K562 (cell line): ENCODE measurements at regions not wholly inside any gene's neighbourhood (a gene's known extent, or its start where the extent isn't known, plus 50 kb on each side); places are given as distances from the start of the nearest gene placed in this dataset.

ENCODE experiments used
- ATAC-seq: fragments of 200-7000 bp; cut with Tn5 transposase; 3 replicates; pipeline ENCODE4 v1.9.1; 2020; ENCODE audit warnings: moderate library complexity
- BruUV-seq: library from RNA; stranded (reverse); fragments of 400-500 nt; replicated peaks from 2 replicates; lab custom pipeline; 2021; lab: Mats Ljungman, UMichigan
- CTCF ChIA-PET: fragments of 300-600 bp; formaldehyde crosslinking; extraction: SDS; loops from one replicate; lab custom pipeline; 2021; ENCODE audit warnings: low intra/inter-chr PET ratio; lab: Yijun Ruan, JAX
- POLR2A ChIA-PET: fragments of 300-600, 350-650 bp; sonication (Branson Sonifier 250); formaldehyde crosslinking; extraction: SDS; loops from one replicate; lab custom pipeline; 2021; ENCODE audit warnings: antibody characterized with exemption, inconsistent platforms; lab: Yijun Ruan, JAX
- DNase-seq, 4 experiments: peaks; one replicate each; pipeline versions ENCODE4 v3.0.0 to v3.0.0-alpha.2; 2011 to 2018; ENCODE audit warnings: low spot score in 3 of 4, mixed read lengths in 3 of 4; ENCODE audit errors: extremely low read depth in 1 of 4
- FAIRE-seq: peaks from 2 replicates; lab custom pipeline; 2011; peaks lifted over from hg19 to GRCh38; lab: Jason Lieb, UNC
- H2AFZ ChIP-seq: 2 replicates; pipeline ENCODE4 v1.6.0; 2011; ENCODE audit warnings: low read depth, low read length, control low read depth, inconsistent platforms
- H3K27ac ChIP-seq: fragments of 200-600 bp; 3 replicates; pipeline ENCODE4 v1.8.0; 2011; ENCODE audit warnings: low read depth, mild to moderate bottlenecking, control low read depth, inconsistent platforms, low read length, moderate library complexity, mixed read lengths; ENCODE audit errors: extremely low read depth
- H3K27me3 ChIP-seq, 2 experiments: fragments of 300-600 bp in 1 of 2; 2 replicates in 1 of 2; 3 replicates in 1 of 2; pipeline versions ENCODE4 v1.6.0 to v1.8.0; 2011; ENCODE audit warnings: inconsistent platforms in 2 of 2, low read length in 2 of 2, mild to moderate bottlenecking in 1 of 2, mixed read lengths in 1 of 2, moderate library complexity in 1 of 2; ENCODE audit not compliant: control insufficient read depth in 2 of 2, insufficient read depth in 2 of 2
- H3K36me3 ChIP-seq: fragments of 300-600 bp; 3 replicates; pipeline ENCODE4 v1.8.0; 2011; ENCODE audit warnings: mild to moderate bottlenecking, low read length, inconsistent platforms; ENCODE audit not compliant: control insufficient read depth, insufficient read depth
- H3K4me1 ChIP-seq, 2 experiments: fragments of 200-600 bp in 1 of 2; replicated peaks in 1 of 2; 2 replicates in 1 of 2; 3 replicates in 1 of 2; pipeline versions ENCODE4 v1.5.1 to v1.8.0; 2011; ENCODE audit warnings: inconsistent platforms in 2 of 2, low read length in 2 of 2, mild to moderate bottlenecking in 1 of 2, mixed read lengths in 1 of 2, moderate library complexity in 1 of 2; ENCODE audit not compliant: control insufficient read depth in 2 of 2, insufficient read depth in 2 of 2
- H3K4me2 ChIP-seq: 2 replicates; pipeline ENCODE4 v1.6.1; 2011; ENCODE audit warnings: low read length, control low read depth, inconsistent platforms, mixed read lengths; ENCODE audit not compliant: insufficient read depth
- H3K4me3 ChIP-seq: fragments of 200-600 bp; sonication (generic), shearing (Covaris generic); 2 replicates; pipeline ENCODE4 v1.5.1; 2016; ENCODE audit warnings: control low read depth, inconsistent platforms
- H3K79me2 ChIP-seq: fragments of 200-600 bp; 3 replicates; pipeline ENCODE4 v1.8.0; 2011; ENCODE audit warnings: low read length, inconsistent platforms; ENCODE audit not compliant: control insufficient read depth, insufficient read depth
- H3K9ac ChIP-seq, 2 experiments: 2 replicates each; pipeline versions ENCODE4 v1.6.0 to v1.6.1; 2011; ENCODE audit warnings: low read depth in 2 of 2, low read length in 2 of 2, control low read depth in 1 of 2, inconsistent platforms in 1 of 2, mild to moderate bottlenecking in 1 of 2, mixed read lengths in 1 of 2; ENCODE audit not compliant: insufficient read depth in 1 of 2
- H3K9me1 ChIP-seq: one replicate; pipeline ENCODE4 v1.6.0; 2011; ENCODE audit warnings: inconsistent platforms, mild to moderate bottlenecking, low read length, moderate library complexity; ENCODE audit not compliant: control insufficient read depth, insufficient read depth
- H3K9me3 ChIP-seq: replicated peaks from 2 replicates; pipeline ENCODE4 v1.5.1; 2011; ENCODE audit warnings: low read depth, low read length, inconsistent platforms; ENCODE audit not compliant: control insufficient read depth, insufficient read depth
- H4K20me1 ChIP-seq: replicated peaks from 2 replicates; pipeline ENCODE4 v1.6.1; 2011; ENCODE audit warnings: low read length, inconsistent platforms, mixed read lengths; ENCODE audit not compliant: control insufficient read depth, insufficient read depth
- CREB3 ChIP-seq: fragments of 450-650 bp; conservative IDR thresholded peaks from 2 replicates; pipeline ENCODE4 v1.6.1; 2016; ENCODE audit warnings: missing genetic modification characterization, low read depth, mild to moderate bottlenecking, missing compliant biosample characterization, moderate library complexity
- EZH2 ChIP-seq: IDR thresholded peaks from 2 replicates; pipeline ENCODE4 v1.6.1; 2012; ENCODE audit warnings: low read depth, mild to moderate bottlenecking, inconsistent platforms, low read length, borderline replicate concordance
- FOS ChIP-seq: IDR thresholded peaks from 3 replicates; pipeline ENCODE4 v1.6.1; 2011; ENCODE audit not compliant: insufficient read length; ENCODE audit errors: extremely low read depth
- HINFP ChIP-seq: fragments of 450-650 bp; conservative IDR thresholded peaks from 2 replicates; pipeline ENCODE4 v1.6.1; 2016; ENCODE audit warnings: missing genetic modification characterization, low read depth, mild to moderate bottlenecking, control low read depth, missing compliant biosample characterization
- MAFG ChIP-seq: fragments of 450-650 bp; conservative IDR thresholded peaks from 2 replicates; pipeline ENCODE4 v1.6.1; 2016; ENCODE audit warnings: missing genetic modification characterization, missing compliant biosample characterization
- MAFK ChIP-seq: IDR thresholded peaks from 2 replicates; pipeline ENCODE4 v1.6.1; 2011; ENCODE audit warnings: low read length, improper control_type of control experiment
- MEF2D ChIP-seq: conservative IDR thresholded peaks from 2 replicates; pipeline ENCODE4 v1.6.1; 2016; ENCODE audit warnings: low read depth, missing genetic modification characterization, missing compliant biosample characterization
- SMARCA4 ChIP-seq: fragments of 450-650 bp; IDR thresholded peaks from 2 replicates; pipeline ENCODE4 v1.6.1; 2016
- TAF7 ChIP-seq: fragments of 450-650 bp; IDR thresholded peaks from 2 replicates; pipeline ENCODE4 v1.6.1; 2016; ENCODE audit warnings: missing genetic modification characterization, missing compliant biosample characterization
- TEAD1 ChIP-seq, 2 experiments: fragments of 450-650 bp in 1 of 2; sonication (generic) in 1 of 2; formaldehyde crosslinking; IDR thresholded peaks; 2 replicates each; pipeline versions ENCODE4 v1.4.0 to v1.8.0; 2020 to 2022; ENCODE audit warnings: mild to moderate bottlenecking in 2 of 2, missing genetic modification reagents in 1 of 2
- ZNF134 ChIP-seq: fragments of 250-450 bp; sonication (Bioruptor Pico); conservative IDR thresholded peaks from 2 replicates; pipeline ENCODE4 v1.4.0; 2020
- ZNF277 ChIP-seq: fragments of 250-450 bp; sonication (Bioruptor Pico); IDR thresholded peaks from 2 replicates; pipeline ENCODE4 v1.8.0; 2022; ENCODE audit warnings: inconsistent platforms, mild to moderate bottlenecking, moderate library complexity, borderline replicate concordance
- ZNF518B ChIP-seq: fragments of 250-450 bp; sonication (Bioruptor Pico); IDR thresholded peaks from 2 replicates; pipeline ENCODE4 v1.5.0; 2021; ENCODE audit warnings: mild to moderate bottlenecking, moderate library complexity
- in situ Hi-C: fragments of 300-500 bp; cut with MboI; formaldehyde crosslinking; loops from 4 replicates; pipeline ENCODE4 v1.15.0; 2018; ENCODE audit warnings: inconsistent platforms, mixed read lengths
- intact Hi-C: fragments of 100-400 bp; cut with micrococcal nuclease; formaldehyde crosslinking; loops from 2 replicates; pipeline ENCODE4 v1.14.2; 2022

- CTCF ChIA-PET: no interaction called here
- H3K4me3 ChIP-seq: no peak overlapping the region
- TF ChIP-seq ZNF518B (CRISPR knock-in tag) (no peak), TEAD1 (CRISPR knock-in tag; IDR thresholded peaks at IDR 0.05) (no peak), ZNF134 (CRISPR knock-in tag) (no peak), FOS (no peak), MAFG (tag) (no peak), SMARCA4 (no peak), ZNF277 (CRISPR knock-in tag) (no peak), HINFP (no peak), MAFK (no peak), MEF2D (tag) (no peak), EZH2 (no peak), TAF7 (tag) (no peak), CREB3 (tag) (no peak)
- TF ChIP-seq, all 486 proteins: peak for 0
- H3K4me1 ChIP-seq: no peaks in the 10 kb centered on the region
- ATAC-seq (no peak), FAIRE-seq (no peak), DNase-seq (no peak)
- H3K79me2 ChIP-seq: no peaks in the 10 kb centered on the region
- no TSS peak for BruUV-seq
- H3K9ac ChIP-seq: no peak overlapping the region
- no peaks in the 10 kb centered on the region for H4K20me1 ChIP-seq
- H3K36me3 ChIP-seq: no peaks in the 10 kb centered on the region
- H3K9me1 ChIP-seq: no peaks in the 10 kb centered on the region
- H3K27ac ChIP-seq: no peak overlapping the region
- in situ Hi-C loops (no loop called here), intact Hi-C loops (no loop called here)
- H3K9me3 ChIP-seq: no peaks in the 10 kb centered on the region
- no peak overlapping the region for H2AFZ ChIP-seq
- POLR2A ChIA-PET: interaction anchor here (0.6 kb wide), 1 partner anchor 55 kb away, joined by 4 read pairs; no protein-coding TSS in a partner anchor
- H3K27me3 ChIP-seq: no peaks in the 10 kb centered on the region
- no peak overlapping the region for H3K4me2 ChIP-seq
Observed at GRCh38 chr5:117434254-117434653, 859.6 kb upstream of the SEMA6A start.
